ENCODE measurements at regions not wholly inside any gene's neighbourhood (a gene's known extent, or its start where the extent isn't known, plus 50 kb on each side); places are given as distances from the start of the nearest gene placed in this dataset.

DNA sequence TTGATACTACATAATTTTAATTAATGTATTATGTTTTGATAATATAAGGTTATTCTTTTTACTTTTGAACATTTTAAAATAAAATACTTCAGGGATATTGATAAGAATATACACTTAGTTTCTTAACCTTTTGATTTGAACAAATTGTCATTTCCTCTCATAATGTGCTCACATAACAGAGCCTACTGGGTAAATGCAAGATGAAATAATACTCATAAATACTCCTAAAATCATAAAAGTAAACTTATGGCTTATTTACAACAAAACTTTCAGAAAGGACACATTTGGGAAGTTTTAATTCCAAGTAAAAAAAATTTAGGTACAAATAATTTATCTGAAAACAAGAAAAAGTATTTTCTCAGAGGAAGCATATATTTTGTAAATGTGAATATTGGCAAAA is 101.6 kb upstream of the ABCB5 start:
- TF ChIP-seq, protein P1, sequence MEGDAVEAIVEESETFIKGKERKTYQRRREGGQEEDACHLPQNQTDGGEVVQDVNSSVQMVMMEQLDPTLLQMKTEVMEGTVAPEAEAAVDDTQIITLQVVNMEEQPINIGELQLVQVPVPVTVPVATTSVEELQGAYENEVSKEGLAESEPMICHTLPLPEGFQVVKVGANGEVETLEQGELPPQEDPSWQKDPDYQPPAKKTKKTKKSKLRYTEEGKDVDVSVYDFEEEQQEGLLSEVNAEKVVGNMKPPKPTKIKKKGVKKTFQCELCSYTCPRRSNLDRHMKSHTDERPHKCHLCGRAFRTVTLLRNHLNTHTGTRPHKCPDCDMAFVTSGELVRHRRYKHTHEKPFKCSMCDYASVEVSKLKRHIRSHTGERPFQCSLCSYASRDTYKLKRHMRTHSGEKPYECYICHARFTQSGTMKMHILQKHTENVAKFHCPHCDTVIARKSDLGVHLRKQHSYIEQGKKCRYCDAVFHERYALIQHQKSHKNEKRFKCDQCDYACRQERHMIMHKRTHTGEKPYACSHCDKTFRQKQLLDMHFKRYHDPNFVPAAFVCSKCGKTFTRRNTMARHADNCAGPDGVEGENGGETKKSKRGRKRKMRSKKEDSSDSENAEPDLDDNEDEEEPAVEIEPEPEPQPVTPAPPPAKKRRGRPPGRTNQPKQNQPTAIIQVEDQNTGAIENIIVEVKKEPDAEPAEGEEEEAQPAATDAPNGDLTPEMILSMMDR (conservative IDR thresholded peaks at IDR 0.05; ENCODE audit: low read depth, low read length) = no peak
- no peak for TF ChIP-seq EZH2phosphoT487 (IDR thresholded peaks at IDR 0.05; ENCODE audit: borderline replicate concordance, low read length)
